OCI-LY7 (cell line): ENCODE measurements at regions not wholly inside any gene's neighbourhood (a gene's known extent, or its start where the extent isn't known, plus 50 kb on each side); places are given as distances from the start of the nearest gene placed in this dataset.

Experiments
- BruUV-seq: library from RNA; stranded (reverse); fragments of 400-500 nt; replicated peaks from 2 replicates; lab custom pipeline; 2021; lab: Mats Ljungman, UMichigan
- CTCF ChIA-PET: fragments of 300-600 bp; sonication (Branson Sonifier 250); formaldehyde crosslinking; loops from one replicate; lab custom pipeline; 2022; ENCODE audit warnings: antibody characterized with exemption; ENCODE audit not compliant: unreplicated experiment; lab: Charles Lee
- POLR2A ChIA-PET: fragments of 300-600 bp; sonication (Branson Sonifier 250); formaldehyde crosslinking; loops from one replicate; lab custom pipeline; 2022; ENCODE audit warnings: antibody characterized with exemption; lab: Charles Lee
- DNase-seq: peaks from one replicate; pipeline ENCODE4 v3.0.0-alpha.2; 2015; ENCODE audit warnings: low spot score
- H2AFZ ChIP-seq: fragments of 200-600 bp; sonication (generic), shearing (Covaris generic); 2 replicates; pipeline ENCODE4 v1.6.1; 2014; ENCODE audit warnings: mild to moderate bottlenecking, antibody characterized with exemption, low read length, moderate library complexity
- H3K27ac ChIP-seq: fragments of 200-600 bp; sonication (generic); 2 replicates; pipeline ENCODE4 v1.5.1; 2014; ENCODE audit warnings: mixed run types, low read depth, mild to moderate bottlenecking, moderate library complexity, low read length, inconsistent platforms; ENCODE audit not compliant: poor library complexity, severe bottlenecking
- H3K36me3 ChIP-seq: fragments of 200-600 bp; sonication (generic); 2 replicates; pipeline ENCODE4 v1.6.1; 2014; ENCODE audit warnings: mild to moderate bottlenecking, antibody characterized with exemption, low read length, moderate library complexity, mixed read lengths; ENCODE audit not compliant: insufficient read depth
- H3K4me1 ChIP-seq: fragments of 200-600 bp; sonication (generic); 2 replicates; pipeline ENCODE4 v1.5.1; 2014; ENCODE audit warnings: mild to moderate bottlenecking, low read length; ENCODE audit not compliant: insufficient read depth, poor library complexity, severe bottlenecking
- H3K4me2 ChIP-seq: fragments of 200-600 bp; sonication (generic); 2 replicates; pipeline ENCODE4 v1.6.1; 2014; ENCODE audit warnings: mild to moderate bottlenecking, low read length
- H3K4me3 ChIP-seq: fragments of 200-600 bp; sonication (generic); 2 replicates; pipeline ENCODE4 v1.5.1; 2014; ENCODE audit warnings: mild to moderate bottlenecking, low read depth, low read length; ENCODE audit not compliant: poor library complexity, severe bottlenecking
- H3K79me2 ChIP-seq: fragments of 200-600 bp; sonication (generic); 2 replicates; pipeline ENCODE4 v1.6.1; 2016; ENCODE audit warnings: low read depth, mild to moderate bottlenecking, low read length, moderate library complexity, mixed read lengths; ENCODE audit not compliant: insufficient read depth
- H3K9me2 ChIP-seq: fragments of 200-600 bp; sonication (generic); 2 replicates; pipeline ENCODE4 v1.6.1; 2016; ENCODE audit warnings: mild to moderate bottlenecking, low read length, mixed read lengths; ENCODE audit not compliant: insufficient read depth
- H3K9me3 ChIP-seq: fragments of 200-600 bp; sonication (generic); 2 replicates; pipeline ENCODE4 v1.6.1; 2014; ENCODE audit warnings: mild to moderate bottlenecking, mixed run types, low read length, mixed read lengths
- H4K20me1 ChIP-seq: fragments of 200-600 bp; sonication (generic); 2 replicates; pipeline ENCODE4 v1.6.1; 2014; ENCODE audit warnings: mild to moderate bottlenecking, antibody characterized with exemption, low read length, moderate library complexity, mixed read lengths; ENCODE audit not compliant: insufficient read depth
- CTCF ChIP-seq: fragments of 200-600 bp; sonication (generic); conservative IDR thresholded peaks from 2 replicates; pipeline ENCODE4 v1.5.1; 2014; ENCODE audit warnings: mild to moderate bottlenecking, antibody characterized with exemption, low read length, moderate library complexity, mixed read lengths
- EZH2phosphoT487 ChIP-seq: fragments of 200-600 bp; sonication (generic); IDR thresholded peaks from 2 replicates; pipeline ENCODE4 v1.6.1; 2018; ENCODE audit warnings: low read depth, borderline replicate concordance, mild to moderate bottlenecking, mixed run types, antibody characterized with exemption, low read length, moderate library complexity, mixed read lengths
- intact Hi-C: fragments of 100-400 bp; cut with micrococcal nuclease; formaldehyde crosslinking; loops from one replicate; pipeline ENCODE4 v1.10.0; 2022; ENCODE audit not compliant: unreplicated experiment

DNA sequence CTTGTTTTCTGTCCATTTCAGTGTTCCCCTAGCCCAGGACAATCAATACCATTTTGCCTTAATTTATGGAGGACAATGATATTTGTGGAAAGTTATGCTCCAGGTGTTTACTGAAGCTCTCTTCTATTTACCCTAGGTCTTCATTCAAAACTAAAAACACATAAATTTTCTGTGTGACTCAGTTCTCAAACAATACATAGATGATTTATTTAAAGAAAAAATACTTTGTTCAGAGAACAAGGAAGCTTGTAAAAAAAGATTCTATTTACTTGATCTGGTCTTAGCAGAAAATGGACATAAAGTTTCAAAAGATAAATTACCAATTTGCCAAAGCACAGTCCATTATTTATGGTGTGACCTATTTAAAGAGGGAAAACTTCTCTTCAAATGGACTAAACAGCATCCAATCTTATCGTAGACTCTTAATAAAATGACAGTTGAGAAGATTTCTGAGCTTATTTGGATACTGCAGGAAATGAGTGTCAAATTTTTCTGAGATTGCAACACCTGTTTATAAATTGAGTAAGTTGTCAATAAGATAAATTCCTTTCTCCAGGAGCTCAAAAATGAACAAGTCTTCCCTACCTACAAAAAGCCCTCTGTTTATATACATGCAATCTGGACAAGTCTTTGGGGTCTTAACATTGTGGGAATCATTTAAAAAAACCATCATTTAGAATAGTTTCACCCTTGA lies 627.2 kb downstream of the PSAT1 start:
- no peaks in the 10 kb centered on the region for H3K79me2 ChIP-seq
- no peak for DNase-seq

DNA sequence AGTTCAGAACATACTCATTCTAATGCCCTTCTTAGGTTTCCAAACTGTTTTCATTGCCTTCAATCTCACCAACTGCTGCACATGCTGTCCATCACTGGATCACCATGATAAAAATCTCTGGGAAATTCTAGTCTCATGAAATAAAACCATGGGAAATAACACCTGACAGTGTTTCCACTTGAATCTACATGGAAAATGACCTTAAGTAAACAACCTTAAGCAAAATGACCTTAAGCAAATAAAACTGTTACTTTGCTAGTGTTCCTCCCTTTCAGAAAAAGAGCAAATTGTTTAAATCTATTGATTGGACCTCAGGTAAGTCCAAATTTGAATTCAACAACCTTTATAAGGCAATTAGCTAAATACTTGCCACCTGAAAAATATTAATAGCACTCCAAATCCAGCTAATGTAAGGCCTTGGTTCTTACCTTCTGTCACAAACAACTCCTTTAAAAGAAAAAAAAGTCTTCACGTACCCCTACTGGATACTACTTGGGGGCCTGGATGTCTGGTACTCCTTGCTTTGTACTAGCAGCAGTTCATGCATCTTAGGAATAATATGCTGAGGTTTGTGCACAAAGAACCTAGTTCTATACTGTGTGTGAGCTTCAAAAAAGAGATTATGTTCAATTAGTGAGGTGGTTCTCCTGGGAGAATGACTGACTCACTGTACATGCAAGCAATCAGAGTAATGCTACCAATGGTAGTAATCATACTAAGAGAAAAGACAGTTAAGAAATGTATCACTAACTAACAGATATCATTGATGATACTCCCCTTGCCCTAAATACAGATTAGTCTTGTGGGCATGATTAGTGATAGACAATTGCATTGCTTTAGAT lies 630.4 kb downstream of the PSAT1 start:
- TF ChIP-seq EZH2phosphoT487, result no peak
- TF ChIP-seq CTCF, result no peak
- POLR2A ChIA-PET, result no interaction called here
- no TSS peak for BruUV-seq
- H3K4me2 ChIP-seq, result no peak overlapping the region
- H2AFZ ChIP-seq, result no peak overlapping the region
- intact Hi-C loops, result no loop called here
- H3K4me3 ChIP-seq, result no peak overlapping the region
- CTCF ChIA-PET, result interaction anchor here (0.6 kb wide), 1 partner anchor 559 kb away, joined by 3 read pairs; no protein-coding TSS in a partner anchor
- no peaks in the 10 kb centered on the region for H3K79me2 ChIP-seq
- no peaks in the 10 kb centered on the region for H3K9me3 ChIP-seq
- H3K36me3 ChIP-seq, result no peaks in the 10 kb centered on the region
- H4K20me1 ChIP-seq, result no peaks in the 10 kb centered on the region
- no peak for DNase-seq
- no peaks in the 10 kb centered on the region for H3K4me1 ChIP-seq
- H3K27ac ChIP-seq, result no peak overlapping the region
- H3K9me2 ChIP-seq, result no peaks in the 10 kb centered on the region

More for the DNA sequence above, 627.2 kb downstream of the PSAT1 start:
- TF ChIP-seq EZH2phosphoT487, result no peak
- TF ChIP-seq CTCF, result no peak
- Histone ChIP-seq H2AFZ (no peak overlapping the region), H3K4me3 (no peak overlapping the region), H3K9me3 (no peaks in the 10 kb centered on the region), H3K36me3 (no peaks in the 10 kb centered on the region), H3K4me1 (no peaks in the 10 kb centered on the region), H3K4me2 (no peak overlapping the region), H3K9me2 (no peaks in the 10 kb centered on the region), H4K20me1 (no peaks in the 10 kb centered on the region), H3K27ac (no peak overlapping the region)
- ChIA-PET POLR2A (no interaction called here), CTCF (no interaction called here)
- intact Hi-C loops, result no loop called here
- BruUV-seq, result no TSS peak
